Fibroblast of skin of right biceps (primary cell): ENCODE measurements at regions not wholly inside any gene's neighbourhood (a gene's known extent, or its start where the extent isn't known, plus 50 kb on each side); places are given as distances from the start of the nearest gene placed in this dataset.
"Not testable (repeated sequence)": the region's sequence is repeated elsewhere in the genome, so short reads cannot be mapped to it uniquely, and the experiment has no call there.

Source experiments
- DNase-seq: peaks from one replicate; pipeline ENCODE4 v3.0.0-alpha.2; 2013

GRCh38 chr4:54409270-54409817, 180.3 kb downstream of the PDGFRA start:
- DNase-seq = not testable (repeated sequence)

- DNase-seq = no peak
Measured at GRCh38 chr4:54414545-54414944, 185.5 kb downstream of the PDGFRA start.

- DNase-seq = no peak
Measured at GRCh38 chr4:54417476-54417875, 188.4 kb downstream of the PDGFRA start.

- DNase-seq = no peak
Measured at GRCh38 chr4:54418468-54418867, 189.4 kb downstream of the PDGFRA start.

- DNase-seq = peak; percentile 63
Measured at GRCh38 chr4:54423066-54423465, 194.0 kb downstream of the PDGFRA start.

GRCh38 chr4:54427826-54428225, 198.7 kb downstream of the PDGFRA start:
- no peak for DNase-seq

GRCh38 chr4:54428940-54429339, 199.8 kb downstream of the PDGFRA start:
- no peak for DNase-seq

GRCh38 chr4:54433686-54434085, 204.6 kb downstream of the PDGFRA start:
- DNase-seq = no peak

GRCh38 chr4:54439831-54440243, 210.7 kb downstream of the PDGFRA start:
- peak; percentile 32 for DNase-seq

GRCh38 chr4:54440394-54441136, 211.5 kb downstream of the PDGFRA start:
- peak; percentile 32 for DNase-seq

- peak; percentile 29 for DNase-seq
Measured at GRCh38 chr4:54445866-54446265, 211.9 kb upstream of the KIT start.

- DNase-seq = peak; percentile 33
Measured at GRCh38 chr4:54446581-54446980, 211.2 kb upstream of the KIT start.

GRCh38 chr4:54447304-54447703, 210.5 kb upstream of the KIT start:
- DNase-seq = no peak

- no peak for DNase-seq
Measured at GRCh38 chr4:54449999-54450398, 207.8 kb upstream of the KIT start.

GRCh38 chr4:54466960-54467359, 190.8 kb upstream of the KIT start:
- not testable (repeated sequence) for DNase-seq

GRCh38 chr4:54473077-54473545, 184.6 kb upstream of the KIT start:
- no peak for DNase-seq

- DNase-seq = no peak
Measured at GRCh38 chr4:54473798-54474197, 184.0 kb upstream of the KIT start.

GRCh38 chr4:54475546-54475945, 182.2 kb upstream of the KIT start:
- DNase-seq = peak; percentile 34

GRCh38 chr4:54482529-54483200, 175.1 kb upstream of the KIT start:
- DNase-seq = peak; percentile 52

GRCh38 chr4:54484383-54484782, 173.4 kb upstream of the KIT start:
- DNase-seq = no peak

- peak; percentile 37 for DNase-seq
Measured at GRCh38 chr4:54487491-54487890, 170.3 kb upstream of the KIT start.

GRCh38 chr4:54493862-54494261, 163.9 kb upstream of the KIT start:
- peak; percentile 41 for DNase-seq

GRCh38 chr4:54495091-54495490, 162.7 kb upstream of the KIT start:
- DNase-seq = peak; percentile 59

- DNase-seq = peak; percentile 31
Measured at GRCh38 chr4:54495641-54496040, 162.1 kb upstream of the KIT start.
